HepG2 (cell line): ENCODE measurements at regions not wholly inside any gene's neighbourhood (a gene's known extent, or its start where the extent isn't known, plus 50 kb on each side); places are given as distances from the start of the nearest gene placed in this dataset.

Experiments used
- FOSL1 ChIP-seq: sonication (generic); formaldehyde crosslinking; IDR thresholded peaks from 2 replicates; pipeline ENCODE4 v1.9.0; 2021; ENCODE audit warnings: missing genetic modification reagents, borderline replicate concordance
- RARG ChIP-seq: sonication (generic); formaldehyde crosslinking; IDR thresholded peaks from 2 replicates; pipeline ENCODE4 v1.4.0; 2020; ENCODE audit warnings: low read depth, mild to moderate bottlenecking, missing genetic modification reagents
- TF ChIP-seq, protein P1 (sequence below): sonication (generic); formaldehyde crosslinking; IDR thresholded peaks from 2 replicates; pipeline ENCODE4 v1.5.0; 2020; ENCODE audit warnings: mild to moderate bottlenecking, missing genetic modification reagents, moderate library complexity

DNA sequence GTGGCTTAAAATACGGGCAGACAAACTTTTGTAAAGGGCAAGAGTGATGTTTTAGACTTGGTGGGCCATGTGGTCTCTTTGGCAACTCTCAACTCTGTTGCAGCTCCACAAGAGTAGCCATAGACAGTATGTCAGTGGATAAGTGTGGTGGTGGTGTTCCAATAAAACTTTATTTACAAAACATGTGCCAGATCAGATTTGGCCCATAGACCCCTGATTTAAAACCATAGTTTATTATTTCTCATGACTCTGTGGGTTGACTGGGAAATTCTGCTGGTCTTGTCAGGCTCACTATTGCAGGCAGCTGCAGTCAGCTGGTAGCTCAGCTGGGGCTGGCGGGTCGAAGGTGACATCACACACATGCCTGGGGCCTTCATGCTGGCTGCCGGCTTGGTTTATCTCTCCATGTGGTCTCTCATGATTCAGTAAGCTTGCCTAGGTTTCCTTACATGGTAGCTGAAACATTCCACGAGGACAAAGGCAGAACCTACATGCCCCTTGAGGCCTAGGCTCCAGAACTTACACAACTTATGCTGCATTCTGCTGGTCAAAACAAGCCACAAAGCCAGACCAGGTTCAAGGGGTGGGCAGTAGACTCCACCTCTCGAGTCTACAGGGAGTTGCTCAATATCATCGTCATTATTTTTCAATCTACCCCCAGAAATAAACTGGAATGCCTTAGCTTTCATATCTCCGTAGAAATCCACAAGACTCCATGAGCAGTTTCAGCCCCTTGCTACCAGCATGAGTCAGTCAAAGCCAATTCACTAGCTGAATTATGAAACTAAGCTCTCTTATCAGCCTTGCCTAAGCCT, 245.7 kb downstream of the WDR11 start:
- TF ChIP-seq, protein P1, sequence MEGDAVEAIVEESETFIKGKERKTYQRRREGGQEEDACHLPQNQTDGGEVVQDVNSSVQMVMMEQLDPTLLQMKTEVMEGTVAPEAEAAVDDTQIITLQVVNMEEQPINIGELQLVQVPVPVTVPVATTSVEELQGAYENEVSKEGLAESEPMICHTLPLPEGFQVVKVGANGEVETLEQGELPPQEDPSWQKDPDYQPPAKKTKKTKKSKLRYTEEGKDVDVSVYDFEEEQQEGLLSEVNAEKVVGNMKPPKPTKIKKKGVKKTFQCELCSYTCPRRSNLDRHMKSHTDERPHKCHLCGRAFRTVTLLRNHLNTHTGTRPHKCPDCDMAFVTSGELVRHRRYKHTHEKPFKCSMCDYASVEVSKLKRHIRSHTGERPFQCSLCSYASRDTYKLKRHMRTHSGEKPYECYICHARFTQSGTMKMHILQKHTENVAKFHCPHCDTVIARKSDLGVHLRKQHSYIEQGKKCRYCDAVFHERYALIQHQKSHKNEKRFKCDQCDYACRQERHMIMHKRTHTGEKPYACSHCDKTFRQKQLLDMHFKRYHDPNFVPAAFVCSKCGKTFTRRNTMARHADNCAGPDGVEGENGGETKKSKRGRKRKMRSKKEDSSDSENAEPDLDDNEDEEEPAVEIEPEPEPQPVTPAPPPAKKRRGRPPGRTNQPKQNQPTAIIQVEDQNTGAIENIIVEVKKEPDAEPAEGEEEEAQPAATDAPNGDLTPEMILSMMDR = no peak
- no peak for TF ChIP-seq FOSL1 (CRISPR knock-in tag)
- no peak for TF ChIP-seq RARG (CRISPR knock-in tag)
